ENCODE measurements at regions not wholly inside any gene's neighbourhood (a gene's known extent, or its start where the extent isn't known, plus 50 kb on each side); places are given as distances from the start of the nearest gene placed in this dataset.

DNA sequence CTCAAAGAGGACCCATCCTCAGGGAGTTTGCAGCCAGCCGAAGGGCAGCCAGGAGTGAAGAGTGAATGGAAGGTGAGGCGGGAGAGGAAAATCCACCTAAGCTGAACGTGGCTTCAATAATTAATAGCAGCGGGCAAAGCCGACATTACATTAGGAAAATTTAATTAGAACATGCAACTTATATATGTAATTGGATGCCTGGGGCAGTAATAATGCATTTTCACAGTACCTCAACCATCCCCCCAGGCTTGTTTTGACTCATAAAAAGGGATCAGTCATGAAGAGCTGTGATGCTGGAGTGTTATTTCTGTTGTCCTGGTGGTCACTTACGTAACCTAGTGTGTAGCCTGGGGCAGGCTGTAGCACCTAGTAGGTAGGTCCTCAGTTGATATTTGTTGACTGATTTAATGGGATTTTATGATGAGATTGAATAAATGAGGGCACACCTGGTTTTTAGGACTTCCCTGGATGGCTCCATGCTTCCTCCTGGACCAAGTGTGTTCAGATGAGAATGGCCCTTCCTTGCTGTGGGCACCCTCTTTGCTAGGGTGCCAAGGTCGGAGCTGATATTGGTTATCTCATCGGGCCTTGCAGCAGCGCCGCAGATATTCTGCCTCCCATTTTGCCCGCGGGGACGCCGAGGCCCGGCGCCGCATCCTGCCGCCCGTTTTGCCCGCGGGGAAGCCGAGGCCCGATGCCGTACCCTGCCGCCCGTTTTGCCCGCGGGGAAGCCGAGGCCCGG, 128.8 kb downstream of the CDH26 start:
- Mint-ChIP-seq H3K4me3 (peak overlapping the region; percentile 58), H3K36me3 (ENCODE audit: low read depth) (peaks cover 7% of the 10 kb centered on the region), H3K27ac (no peak overlapping the region), H3K27me3 (peaks cover 45% of the 10 kb centered on the region), H3K4me1 (peaks cover 10% of the 10 kb centered on the region)
- H3K9me3 ChIP-seq (ENCODE audit: control insufficient read depth, low read length, poor library complexity, severe bottlenecking) = no peaks in the 10 kb centered on the region
- ATAC-seq = no peak
- DNase-seq = no peak

DNA sequence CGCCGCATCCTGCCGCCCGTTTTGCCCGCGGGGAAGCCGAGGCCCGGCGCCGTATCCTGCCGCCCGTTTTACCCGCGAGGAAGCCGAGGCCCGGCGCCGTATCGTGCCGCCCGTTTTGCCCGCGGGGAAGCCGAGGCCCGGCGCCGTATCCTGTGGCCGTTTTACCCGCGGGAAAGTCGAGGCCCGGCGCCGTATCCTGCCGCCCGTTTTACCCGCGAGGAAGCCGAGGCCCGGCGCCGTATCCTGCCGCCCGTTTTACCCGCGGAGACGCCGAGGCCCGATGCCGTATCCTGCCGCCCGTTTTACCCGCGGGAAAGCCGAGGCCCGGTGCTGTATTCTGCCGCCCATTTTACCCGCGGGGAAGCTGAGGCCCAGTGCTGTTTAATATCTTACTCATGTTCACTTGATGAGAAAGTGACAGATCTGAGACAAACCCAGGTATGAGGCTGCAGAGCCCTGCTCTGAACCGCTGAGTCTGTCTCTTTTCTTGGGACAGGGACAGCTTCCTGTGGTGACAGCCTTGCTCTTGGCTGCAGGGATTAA, 129.4 kb downstream of the CDH26 start:
- H3K9me3 ChIP-seq (ENCODE audit: control insufficient read depth, low read length, poor library complexity, severe bottlenecking) = no peaks in the 10 kb centered on the region
- peak overlapping the region; percentile 74 for H3K4me3 Mint-ChIP-seq
- DNase-seq (no peak), ATAC-seq (no peak)
- H3K27me3 Mint-ChIP-seq = peaks cover 50% of the 10 kb centered on the region
- no peak overlapping the region for H3K27ac Mint-ChIP-seq
- H3K36me3 Mint-ChIP-seq (ENCODE audit: low read depth) = peaks cover 7% of the 10 kb centered on the region
- H3K4me1 Mint-ChIP-seq = peaks cover 10% of the 10 kb centered on the region

DNA sequence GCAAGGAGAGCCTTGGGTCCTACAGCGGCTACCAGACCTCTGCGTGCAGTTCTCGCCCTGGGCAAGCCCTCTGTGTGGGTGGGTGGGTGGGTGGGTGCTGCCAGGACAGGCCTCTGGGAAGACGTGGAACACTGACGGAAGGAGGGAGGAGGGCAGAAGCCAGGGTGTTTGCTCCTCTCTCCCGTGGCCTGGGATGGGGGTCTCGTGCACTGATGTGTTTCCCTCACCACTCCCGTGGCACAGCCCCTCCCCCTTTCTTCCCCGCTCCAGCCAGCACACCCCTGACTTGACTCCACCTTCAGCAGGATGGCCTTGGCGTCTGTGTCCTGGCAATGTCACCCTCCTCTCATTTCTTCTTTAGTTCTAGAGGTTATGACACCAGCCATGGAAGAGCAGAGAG, 130.0 kb downstream of the CDH26 start:
- H3K36me3 Mint-ChIP-seq (ENCODE audit: low read depth) = peaks cover 7% of the 10 kb centered on the region
- peaks cover 52% of the 10 kb centered on the region for H3K27me3 Mint-ChIP-seq
- no peak overlapping the region for H3K27ac Mint-ChIP-seq
- no peak overlapping the region for H3K4me3 Mint-ChIP-seq
- peaks cover 10% of the 10 kb centered on the region for H3K4me1 Mint-ChIP-seq
- H3K9me3 ChIP-seq (ENCODE audit: control insufficient read depth, low read length, poor library complexity, severe bottlenecking) = no peaks in the 10 kb centered on the region
- DNase-seq (no peak), ATAC-seq (no peak)

DNA sequence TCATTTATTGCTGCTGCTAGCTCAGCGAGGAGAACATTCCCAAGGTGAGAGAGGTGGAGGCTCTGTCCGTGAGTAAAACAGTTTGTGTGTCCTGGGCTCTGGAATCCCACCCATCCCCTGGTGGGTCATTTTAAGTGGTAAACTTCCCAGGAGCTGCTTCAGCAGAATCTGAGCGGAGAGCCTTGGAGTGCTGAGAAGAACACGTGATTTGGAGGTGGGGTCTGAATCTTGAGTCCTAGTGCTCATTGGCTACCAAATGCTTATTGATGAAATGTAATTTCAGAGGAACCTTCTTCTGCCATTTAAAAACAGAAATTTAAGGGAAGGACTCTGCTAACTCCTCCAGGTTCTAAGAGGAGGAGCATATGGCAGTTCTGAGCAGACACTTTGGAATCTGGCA, 132.4 kb downstream of the CDH26 start:
- no peak for DNase-seq
- H3K4me3 Mint-ChIP-seq = no peak overlapping the region
- H3K4me1 Mint-ChIP-seq = peaks cover 5% of the 10 kb centered on the region
- H3K27me3 Mint-ChIP-seq = peaks cover 66% of the 10 kb centered on the region
- peaks cover 3% of the 10 kb centered on the region for H3K36me3 Mint-ChIP-seq (ENCODE audit: low read depth)
- no peak overlapping the region for H3K27ac Mint-ChIP-seq
- H3K9me3 ChIP-seq (ENCODE audit: control insufficient read depth, low read length, poor library complexity, severe bottlenecking) = no peaks in the 10 kb centered on the region
- ATAC-seq = no peak

DNA sequence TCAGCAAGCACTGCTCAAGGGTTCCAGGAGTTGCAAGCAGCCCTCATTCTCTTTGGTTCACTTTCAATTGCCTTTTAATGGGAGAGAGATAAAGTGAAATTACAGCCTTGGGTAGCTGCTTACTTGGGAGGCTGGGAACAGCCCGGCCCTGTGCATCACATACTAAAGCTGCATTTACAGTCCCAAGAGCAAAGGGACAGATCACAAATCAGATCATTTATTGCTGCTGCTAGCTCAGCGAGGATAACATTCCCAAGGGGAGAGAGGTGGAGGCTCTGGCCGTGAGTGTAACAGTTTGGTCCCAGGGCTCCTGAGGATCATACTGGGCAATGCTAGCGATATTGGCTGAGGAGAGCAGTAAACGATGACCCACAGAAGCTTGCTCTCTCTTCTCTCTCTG, 133.1 kb downstream of the CDH26 start:
- ATAC-seq = no peak
- H3K36me3 Mint-ChIP-seq (ENCODE audit: low read depth) = peaks cover 3% of the 10 kb centered on the region
- no peak for DNase-seq
- no peak overlapping the region for H3K4me3 Mint-ChIP-seq
- no peak overlapping the region for H3K27ac Mint-ChIP-seq
- H3K27me3 Mint-ChIP-seq = peaks cover 59% of the 10 kb centered on the region
- H3K9me3 ChIP-seq (ENCODE audit: control insufficient read depth, low read length, poor library complexity, severe bottlenecking) = no peaks in the 10 kb centered on the region
- peaks cover 5% of the 10 kb centered on the region for H3K4me1 Mint-ChIP-seq

DNA sequence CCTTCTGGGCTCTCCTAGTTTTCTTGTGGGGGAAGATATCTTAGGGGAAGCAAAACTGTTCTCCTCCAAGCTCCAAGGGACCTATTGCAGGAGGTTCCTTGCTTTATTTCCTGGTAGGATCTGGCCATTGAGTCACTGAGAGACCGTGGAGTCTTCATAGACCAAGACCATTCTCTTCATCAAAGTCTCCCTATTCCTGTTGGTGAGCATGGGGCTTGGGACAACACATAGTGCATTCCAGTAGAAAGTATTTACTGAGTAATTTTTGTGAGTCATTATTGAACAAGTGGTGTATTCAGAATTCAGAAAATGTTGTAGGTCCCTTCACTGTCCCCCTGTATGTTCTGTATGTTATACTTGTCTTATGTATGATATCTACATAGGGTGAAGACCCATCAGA, 133.6 kb downstream of the CDH26 start:
- H3K36me3 Mint-ChIP-seq (ENCODE audit: low read depth) = peaks cover 3% of the 10 kb centered on the region
- no peak for DNase-seq
- H3K4me1 Mint-ChIP-seq = peaks cover 5% of the 10 kb centered on the region
- no peak overlapping the region for H3K4me3 Mint-ChIP-seq
- no peak for ATAC-seq
- no peaks in the 10 kb centered on the region for H3K9me3 ChIP-seq (ENCODE audit: control insufficient read depth, low read length, poor library complexity, severe bottlenecking)
- no peak overlapping the region for H3K27ac Mint-ChIP-seq
- peaks cover 57% of the 10 kb centered on the region for H3K27me3 Mint-ChIP-seq

DNA sequence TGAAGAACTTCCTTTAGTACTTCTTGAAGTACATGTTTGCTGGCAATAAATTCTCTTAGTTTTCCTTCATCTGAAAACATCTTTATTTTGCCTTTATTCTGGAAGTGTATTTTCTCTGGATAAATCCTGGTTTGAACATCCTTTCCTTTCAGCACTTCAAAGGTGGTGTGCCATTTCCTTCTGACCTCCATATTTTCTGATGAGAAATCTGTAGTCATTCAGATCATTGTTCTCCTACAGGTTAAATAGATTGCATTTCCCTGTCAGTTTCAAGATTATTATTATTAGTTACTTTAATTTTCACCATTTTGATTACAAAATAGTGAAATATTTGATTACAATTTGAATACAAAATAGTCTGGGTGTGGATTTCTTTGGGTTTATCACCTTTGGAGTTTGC, 134.5 kb downstream of the CDH26 start:
- H3K27me3 Mint-ChIP-seq = peaks cover 58% of the 10 kb centered on the region
- no peak overlapping the region for H3K4me3 Mint-ChIP-seq
- peaks cover 5% of the 10 kb centered on the region for H3K4me1 Mint-ChIP-seq
- DNase-seq = no peak
- H3K9me3 ChIP-seq (ENCODE audit: control insufficient read depth, low read length, poor library complexity, severe bottlenecking) = no peaks in the 10 kb centered on the region
- H3K36me3 Mint-ChIP-seq (ENCODE audit: low read depth) = peaks cover 3% of the 10 kb centered on the region
- no peak overlapping the region for H3K27ac Mint-ChIP-seq
- no peak for ATAC-seq

DNA sequence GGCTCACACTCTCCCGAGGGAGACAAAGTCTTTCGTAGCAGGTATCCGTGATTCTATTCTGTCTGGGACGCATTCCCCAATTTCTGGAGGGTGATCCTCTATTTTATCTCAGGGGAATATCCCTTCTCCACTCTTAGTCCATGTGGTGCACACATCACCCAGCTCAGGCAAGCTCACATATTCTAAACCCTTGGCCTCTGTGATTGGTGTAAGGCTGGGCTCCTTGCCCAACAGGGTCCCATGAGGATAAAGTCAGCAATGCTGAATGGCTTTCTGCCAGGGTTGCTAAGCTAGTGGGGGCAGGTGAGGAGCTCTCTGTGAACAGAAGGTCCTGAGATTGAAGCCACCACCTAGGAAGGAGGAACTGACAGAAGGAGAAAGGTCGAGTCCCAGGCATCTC, 137.2 kb downstream of the CDH26 start:
- no peak overlapping the region for H3K27ac Mint-ChIP-seq
- DNase-seq (no peak), ATAC-seq (no peak)
- no peaks in the 10 kb centered on the region for H3K9me3 ChIP-seq (ENCODE audit: control insufficient read depth, low read length, poor library complexity, severe bottlenecking)
- H3K4me1 Mint-ChIP-seq = peaks cover 2% of the 10 kb centered on the region
- H3K27me3 Mint-ChIP-seq = peaks cover 42% of the 10 kb centered on the region
- H3K4me3 Mint-ChIP-seq = no peak overlapping the region
- H3K36me3 Mint-ChIP-seq (ENCODE audit: low read depth) = no peaks in the 10 kb centered on the region

DNA sequence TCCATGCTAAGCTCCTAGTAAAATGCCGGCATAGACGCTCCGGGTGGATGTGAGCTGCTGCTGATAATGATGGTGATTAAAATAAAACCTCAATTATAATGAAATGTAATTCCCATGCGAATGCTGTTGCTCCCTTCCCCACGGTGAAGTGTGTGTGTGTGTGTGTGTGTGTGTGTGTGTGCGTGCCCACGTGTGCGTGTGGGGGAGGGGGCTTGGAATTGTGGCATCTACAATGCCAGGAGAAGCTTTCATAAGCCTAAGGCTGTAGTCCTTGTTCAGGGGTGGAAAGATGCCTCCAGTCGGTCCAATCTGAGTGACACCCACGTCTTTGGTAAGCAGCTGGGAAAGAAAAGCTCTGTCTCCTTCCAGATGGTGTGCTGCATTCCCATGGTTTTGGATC, 137.9 kb downstream of the CDH26 start:
- DNase-seq (no peak), ATAC-seq (no peak)
- H3K36me3 Mint-ChIP-seq (ENCODE audit: low read depth) = no peaks in the 10 kb centered on the region
- H3K4me3 Mint-ChIP-seq = no peak overlapping the region
- peaks cover 38% of the 10 kb centered on the region for H3K27me3 Mint-ChIP-seq
- peaks cover 6% of the 10 kb centered on the region for H3K4me1 Mint-ChIP-seq
- no peak overlapping the region for H3K27ac Mint-ChIP-seq
- H3K9me3 ChIP-seq (ENCODE audit: control insufficient read depth, low read length, poor library complexity, severe bottlenecking) = no peaks in the 10 kb centered on the region

DNA sequence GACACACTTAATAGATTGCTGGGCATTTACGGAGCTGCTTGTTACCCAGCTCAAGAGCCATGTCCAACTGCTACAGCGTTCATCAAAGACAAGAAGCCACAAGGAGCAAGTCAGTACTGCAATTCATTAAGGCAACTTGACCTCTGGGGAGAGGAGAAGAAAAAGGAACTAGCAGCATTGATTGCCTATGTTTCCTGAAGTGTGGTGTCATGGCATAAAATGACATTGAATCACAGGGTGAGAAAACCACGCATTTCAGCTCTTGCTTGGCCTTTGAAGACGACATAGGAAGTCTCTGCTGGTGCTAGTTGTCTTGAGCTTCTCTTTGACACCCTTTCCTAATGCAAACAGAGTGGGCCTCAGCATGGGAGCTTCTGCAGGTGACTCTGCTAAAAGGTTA, 139.1 kb downstream of the CDH26 start:
- H3K27ac Mint-ChIP-seq = peak overlapping the region; percentile 39
- DNase-seq (no peak), ATAC-seq (no peak)
- H3K27me3 Mint-ChIP-seq = peaks cover 32% of the 10 kb centered on the region
- H3K4me1 Mint-ChIP-seq = peaks cover 9% of the 10 kb centered on the region
- H3K36me3 Mint-ChIP-seq (ENCODE audit: low read depth) = no peaks in the 10 kb centered on the region
- no peak overlapping the region for H3K4me3 Mint-ChIP-seq
- no peaks in the 10 kb centered on the region for H3K9me3 ChIP-seq (ENCODE audit: control insufficient read depth, low read length, poor library complexity, severe bottlenecking)

DNA sequence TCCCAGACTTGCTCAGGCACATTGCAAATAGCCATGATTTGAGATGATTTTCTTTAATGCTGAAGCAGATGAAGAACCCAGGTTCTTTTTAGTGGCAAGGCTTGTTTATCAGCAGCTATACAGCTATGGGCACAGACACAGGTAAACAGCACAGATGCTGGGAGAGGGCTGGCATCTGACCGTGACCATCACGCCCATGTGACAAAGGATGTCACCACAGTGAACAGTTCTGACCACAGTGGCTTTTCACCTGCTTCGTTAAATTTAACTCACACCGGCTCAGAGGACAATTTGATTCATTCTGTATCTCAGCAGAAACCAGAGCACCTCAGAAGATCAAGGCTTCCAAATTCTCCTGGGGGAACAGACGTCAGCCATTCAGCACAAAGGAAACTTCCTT, 142.6 kb downstream of the CDH26 start:
- no peaks in the 10 kb centered on the region for H3K9me3 ChIP-seq (ENCODE audit: control insufficient read depth, low read length, poor library complexity, severe bottlenecking)
- ATAC-seq (no peak), DNase-seq (no peak)
- H3K27me3 Mint-ChIP-seq = peaks cover 11% of the 10 kb centered on the region
- H3K4me1 Mint-ChIP-seq = peaks cover 9% of the 10 kb centered on the region
- peak overlapping the region; percentile 50 for H3K4me3 Mint-ChIP-seq
- H3K27ac Mint-ChIP-seq = peak overlapping the region; percentile 54
- H3K36me3 Mint-ChIP-seq (ENCODE audit: low read depth) = no peaks in the 10 kb centered on the region

DNA sequence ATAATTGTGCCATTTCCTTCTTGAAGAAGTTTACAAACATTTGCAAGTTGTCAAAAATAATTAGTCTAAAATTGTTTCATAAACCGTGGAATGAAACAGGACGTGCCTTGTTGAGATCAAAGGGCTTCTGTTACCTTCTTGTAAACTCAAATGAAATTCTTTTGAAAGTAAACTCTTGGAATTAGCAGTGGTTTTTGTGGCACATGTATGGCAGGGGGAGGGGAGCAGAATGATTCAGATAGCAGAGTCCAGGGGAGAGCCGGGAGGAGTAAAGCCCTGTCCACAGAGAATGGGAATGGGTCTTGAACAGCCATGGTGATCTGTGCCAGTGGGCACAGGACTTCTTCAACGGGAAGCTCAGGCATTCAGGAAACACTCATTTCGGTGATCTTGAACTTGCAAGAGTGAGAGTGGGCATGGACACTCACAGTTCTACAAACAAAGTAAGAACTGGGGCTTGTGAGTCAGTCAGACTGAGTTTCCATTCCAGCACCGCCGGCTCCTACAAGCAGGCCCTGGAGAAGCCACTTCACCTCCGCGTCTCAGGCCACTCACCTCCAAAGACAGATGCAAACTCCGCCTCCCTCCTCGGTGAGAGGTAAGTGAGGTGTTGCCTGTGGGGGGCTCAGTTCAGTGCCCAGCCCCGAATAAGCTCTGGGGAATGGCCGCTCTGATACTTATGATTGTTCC, 143.1 kb downstream of the CDH26 start:
- no peak for DNase-seq
- no peaks in the 10 kb centered on the region for H3K9me3 ChIP-seq (ENCODE audit: control insufficient read depth, low read length, poor library complexity, severe bottlenecking)
- H3K27me3 Mint-ChIP-seq = peaks cover 11% of the 10 kb centered on the region
- ATAC-seq = no peak
- H3K36me3 Mint-ChIP-seq (ENCODE audit: low read depth) = no peaks in the 10 kb centered on the region
- peaks cover 9% of the 10 kb centered on the region for H3K4me1 Mint-ChIP-seq
- peak overlapping the region; percentile 59 for H3K27ac Mint-ChIP-seq
- peak overlapping the region; percentile 50 for H3K4me3 Mint-ChIP-seq

DNA sequence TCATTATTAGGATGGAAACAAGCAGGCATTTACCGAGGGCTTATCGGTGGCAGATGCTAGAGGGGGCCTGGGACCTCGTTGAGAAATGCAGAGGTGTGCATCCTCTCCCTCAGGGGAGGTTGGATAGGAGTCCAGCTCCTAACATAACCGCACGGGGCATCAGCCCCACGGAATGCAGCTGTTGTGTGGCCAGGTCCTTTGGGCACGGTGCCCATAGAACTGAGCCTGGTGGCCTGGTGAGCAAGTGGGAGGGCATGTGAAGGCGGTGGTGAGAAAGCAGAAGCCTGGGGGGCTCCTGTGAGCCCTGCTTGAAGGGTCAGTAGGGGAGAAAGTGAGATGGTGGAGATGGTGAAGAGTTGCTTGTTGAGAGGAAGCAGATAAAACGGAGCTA, 143.7 kb downstream of the CDH26 start:
- Mint-ChIP-seq H3K4me1 (peaks cover 9% of the 10 kb centered on the region), H3K27ac (peak overlapping the region; percentile 59)
- no peak for ATAC-seq

More for the DNA sequence above, 143.7 kb downstream of the CDH26 start:
- H3K9me3 ChIP-seq (ENCODE audit: control insufficient read depth, low read length, poor library complexity, severe bottlenecking) = no peaks in the 10 kb centered on the region
- Mint-ChIP-seq H3K36me3 (ENCODE audit: low read depth) (no peaks in the 10 kb centered on the region), H3K27me3 (peaks cover 7% of the 10 kb centered on the region), H3K4me3 (no peak overlapping the region)
- no peak for DNase-seq
